ENCODE measurements at regions not wholly inside any gene's neighbourhood (a gene's known extent, or its start where the extent isn't known, plus 50 kb on each side); places are given as distances from the start of the nearest gene placed in this dataset.

- DNase-seq (ENCODE audit: low read depth, low spot score) (no peak), FAIRE-seq (no peak)
- no peak overlapping the region for H2AFZ ChIP-seq (ENCODE audit: low read depth, low read length)
- no peaks in the 10 kb centered on the region for H3K36me3 ChIP-seq (ENCODE audit: control insufficient read depth in 2 of 2, extremely low read depth in 1 of 2, insufficient read depth in 2 of 2, low read length in 2 of 2)
- intact Hi-C loops (cut with micrococcal nuclease) (no loop called here), dilution Hi-C loops (cut with MboI; ENCODE audit: extremely low pct_ligation_motif_present, low sequenced_read_pairs) (no loop called here)
- H3K4me1 ChIP-seq (ENCODE audit: control insufficient read depth, extremely low read depth, insufficient read depth, low read length), result no peaks in the 10 kb centered on the region
- TF ChIP-seq JUN (IDR thresholded peaks at IDR 0.05; ENCODE audit: borderline replicate concordance, insufficient read depth, insufficient read length, low read depth) (no peak), GATA2 (IDR thresholded peaks at IDR 0.05; ENCODE audit: insufficient read depth, insufficient read length, low read depth, low read length) (no peak), CTCF (IDR thresholded peaks at IDR 0.05; ENCODE audit: extremely low read depth in 1 of 2, insufficient read depth in 1 of 2, low read depth in 1 of 2, low read length in 2 of 2) (no peak), POLR2A (IDR thresholded peaks at IDR 0.05; ENCODE audit: low read depth, low read length) (no peak), MAX (IDR thresholded peaks at IDR 0.05; ENCODE audit: insufficient read depth, insufficient read length) (no peak), EZH2 (IDR thresholded peaks at IDR 0.05; ENCODE audit: borderline replicate concordance, low read depth, low read length, severe bottlenecking) (no peak), FOS (IDR thresholded peaks at IDR 0.05; ENCODE audit: borderline replicate concordance, insufficient read depth, low read length) (no peak), POLR2AphosphoS5 (IDR thresholded peaks at IDR 0.05; ENCODE audit: insufficient read depth, low read depth, low read length) (no peak), MYC (IDR thresholded peaks at IDR 0.05; ENCODE audit: low read depth, low read length) (no peak)
- no TSS peak for BruUV-seq (replicated peaks)
- no peak overlapping the region for H3K4me2 ChIP-seq (ENCODE audit: insufficient read depth, low read length)
- H3K27me3 ChIP-seq (ENCODE audit: control insufficient read depth in 2 of 2, insufficient read depth in 2 of 2, low read length in 2 of 2), result no peaks in the 10 kb centered on the region
- POLR2A ChIA-PET, result no interaction called here
- H3K9ac ChIP-seq (replicated peaks; ENCODE audit: extremely low read depth, insufficient read depth, low read length), result no peak overlapping the region
- no peaks in the 10 kb centered on the region for H3K9me3 ChIP-seq (replicated peaks; ENCODE audit: control insufficient read depth, insufficient read depth, low read length)
- no peaks in the 10 kb centered on the region for H3K79me2 ChIP-seq (ENCODE audit: control insufficient read depth, insufficient read depth, low read length)
- no peaks in the 10 kb centered on the region for H3K9me1 ChIP-seq (replicated peaks; ENCODE audit: control insufficient read depth, extremely low read depth, insufficient read depth, low read length)
- H4K20me1 ChIP-seq (replicated peaks; ENCODE audit: control insufficient read depth, extremely low read depth, insufficient read depth, low read length), result no peaks in the 10 kb centered on the region
- H3K27ac ChIP-seq (ENCODE audit: insufficient read depth, low read depth, low read length), result no peak overlapping the region
- no peak overlapping the region for H3K4me3 ChIP-seq (replicated peaks in 1 of 3; ENCODE audit: insufficient read depth in 1 of 3, low read depth in 1 of 3, low read length in 3 of 3)
- CTCF ChIA-PET, result interaction anchor here (1.3 kb wide), 1 partner anchor 10 kb away, joined by 4 read pairs; no protein-coding TSS in a partner anchor
Measured at GRCh38 chr5:104431002-104431620, 868.5 kb upstream of the NUDT12 start.

All from endothelial cell of umbilical vein (primary cell).